HCT116 (cell line): ENCODE measurements at regions not wholly inside any gene's neighbourhood (a gene's known extent, or its start where the extent isn't known, plus 50 kb on each side); places are given as distances from the start of the nearest gene placed in this dataset.

Source experiments
- ATAC-seq: fragments of 200-7000 bp; cut with Tn5 transposase; 2 replicates; pipeline ENCODE4 v1.9.1; 2020; ENCODE audit warnings: mild to moderate bottlenecking, moderate library complexity
- BruUV-seq: library from RNA; stranded (reverse); fragments of 400-500 nt; replicated peaks from 2 replicates; lab custom pipeline; 2021; lab: Mats Ljungman, UMichigan
- CTCF ChIA-PET: fragments of 300-600 bp; sonication (Branson Sonifier 250); formaldehyde crosslinking; loops from one replicate; lab custom pipeline; 2021; ENCODE audit warnings: antibody characterized with exemption; lab: Charles Lee
- POLR2A ChIA-PET: fragments of 300-600, 350-600 bp; sonication (Branson Sonifier 250); formaldehyde crosslinking; loops from one replicate; lab custom pipeline; 2021; ENCODE audit warnings: antibody characterized with exemption; lab: Charles Lee
- RAD21 ChIA-PET, 2 experiments: fragments of 300-600 bp; sonication (Branson Sonifier 250); formaldehyde crosslinking; loops; one replicate each; lab custom pipeline; 2023; ENCODE audit warnings: low total read pairs in 2 of 2; ENCODE audit not compliant: uncharacterized antibody in 2 of 2, unreplicated experiment in 2 of 2, low non-redundant PET in 1 of 2; lab: Charles Lee
- DNase-seq: peaks from one replicate; pipeline ENCODE4 v3.0.0-alpha.2; 2010; ENCODE audit warnings: low read depth, low spot score
- H2AFZ ChIP-seq: fragments of 200-600 bp; shearing (Covaris generic), sonication (generic); 2 replicates; pipeline ENCODE4 v1.6.1; 2017; ENCODE audit warnings: low read depth, mixed run types, mixed read lengths, antibody characterized with exemption, low read length; ENCODE audit not compliant: poor library complexity, severe bottlenecking
- H3K27ac ChIP-seq: 2 replicates; pipeline ENCODE4 v1.5.1; 2012; ENCODE audit warnings: low read depth, low read length
- H3K27me3 ChIP-seq: fragments of 200-600 bp; sonication (generic); 2 replicates; pipeline ENCODE4 v1.6.1; 2016; ENCODE audit warnings: mixed run types, low read length, mixed read lengths; ENCODE audit not compliant: insufficient read depth
- H3K36me3 ChIP-seq, 2 experiments: fragments of 200-500 bp in 1 of 2; fragments of 200-600 bp in 1 of 2; sonication (Bioruptor generic) in 1 of 2; sonication (generic) in 1 of 2; 2 replicates each; pipeline versions ENCODE4 v1.5.1 to v1.6.1; 2014 to 2016; ENCODE audit warnings: low read length in 2 of 2, inconsistent platforms in 1 of 2, mixed read lengths in 1 of 2, mixed run types in 1 of 2; ENCODE audit not compliant: insufficient read depth in 2 of 2, control insufficient read depth in 1 of 2
- H3K4me1 ChIP-seq, 2 experiments: fragments of 200-600 bp in 1 of 2; sonication (generic) in 1 of 2; 2 replicates each; pipeline versions ENCODE4 v1.5.1 to v1.6.1; 2012 to 2017; ENCODE audit warnings: low read length in 2 of 2, inconsistent platforms in 1 of 2, mild to moderate bottlenecking in 1 of 2, mixed read lengths in 1 of 2, mixed run types in 1 of 2, moderate library complexity in 1 of 2; ENCODE audit not compliant: insufficient read depth in 2 of 2, control insufficient read depth in 1 of 2
- H3K4me2 ChIP-seq: fragments of 200-600 bp; sonication (generic); 2 replicates; pipeline ENCODE4 v1.6.1; 2017; ENCODE audit warnings: mixed run types, low read length, mixed read lengths
- H3K4me3 ChIP-seq, 2 experiments: fragments of 200-600 bp in 1 of 2; sonication (generic) in 1 of 2; replicated peaks in 1 of 2; 2 replicates each; pipeline ENCODE4 v1.5.1; 2011 to 2016; ENCODE audit warnings: low read length in 2 of 2, control low read depth in 1 of 2, low read depth in 1 of 2, mild to moderate bottlenecking in 1 of 2, mixed read lengths in 1 of 2, mixed run types in 1 of 2
- H3K79me2 ChIP-seq: fragments of 200-600 bp; sonication (generic); 2 replicates; pipeline ENCODE4 v1.6.1; 2017; ENCODE audit warnings: mild to moderate bottlenecking, mixed run types, low read length, moderate library complexity, mixed read lengths; ENCODE audit not compliant: insufficient read depth
- H3K9ac ChIP-seq: fragments of 200-600 bp; sonication (generic); 2 replicates; pipeline ENCODE4 v1.6.1; 2016; ENCODE audit warnings: low read length, mixed read lengths
- H3K9me2 ChIP-seq: fragments of 200-600 bp; sonication (generic), shearing (Covaris generic); 2 replicates; pipeline ENCODE4 v1.6.1; 2017; ENCODE audit warnings: mixed run types, mild to moderate bottlenecking, moderate library complexity; ENCODE audit not compliant: insufficient read depth
- H3K9me3 ChIP-seq, 2 experiments: fragments of 200-500 bp in 1 of 2; fragments of 200-600 bp in 1 of 2; sonication (Bioruptor generic) in 1 of 2; sonication (generic) in 1 of 2; 2 replicates each; pipeline ENCODE4 v1.6.1; 2014 to 2017; ENCODE audit warnings: low read length in 2 of 2, mixed read lengths in 2 of 2, inconsistent platforms in 1 of 2, low read depth in 1 of 2, mild to moderate bottlenecking in 1 of 2, mixed run types in 1 of 2, moderate library complexity in 1 of 2; ENCODE audit not compliant: control insufficient read depth in 1 of 2, insufficient read depth in 1 of 2
- H4K20me1 ChIP-seq: fragments of 200-600 bp; sonication (generic), shearing (Covaris generic); 2 replicates; pipeline ENCODE4 v1.6.1; 2017; ENCODE audit warnings: mixed run types, mild to moderate bottlenecking, moderate library complexity; ENCODE audit not compliant: insufficient read depth
- CBX3 ChIP-seq: IDR thresholded peaks from 2 replicates; pipeline ENCODE4 v1.6.1; 2012; ENCODE audit warnings: low read depth
- EGR1 ChIP-seq: IDR thresholded peaks from 2 replicates; pipeline ENCODE4 v1.6.1; 2012; ENCODE audit warnings: low read depth
- JUND ChIP-seq: IDR thresholded peaks from 2 replicates; pipeline ENCODE4 v1.6.1; 2012
- POLR2A ChIP-seq: IDR thresholded peaks from 2 replicates; pipeline ENCODE4 v1.7.0; 2011; ENCODE audit warnings: borderline replicate concordance; ENCODE audit not compliant: insufficient read depth, insufficient read length; ENCODE audit errors: extremely low read depth
- TCF7L2 ChIP-seq: IDR thresholded peaks from 2 replicates; pipeline ENCODE4 v1.7.0; 2011; ENCODE audit warnings: borderline replicate concordance, inconsistent platforms; ENCODE audit not compliant: insufficient read depth, insufficient read length; ENCODE audit errors: extremely low read depth
- YY1 ChIP-seq: IDR thresholded peaks from 2 replicates; pipeline ENCODE4 v1.6.1; 2011; ENCODE audit warnings: low read length, low read depth, moderate library complexity, mild to moderate bottlenecking; ENCODE audit not compliant: insufficient replicate concordance; ENCODE audit errors: extremely low read depth
- ZFX ChIP-seq: fragments of 450-650 bp; IDR thresholded peaks from 2 replicates; pipeline ENCODE4 v1.6.1; 2017
- intact Hi-C: fragments of 100-400 bp; cut with micrococcal nuclease; formaldehyde crosslinking; loops from 2 replicates; pipeline ENCODE4 v1.10.0; 2022

- no peak overlapping the region for H3K4me3 ChIP-seq
- H3K4me1 ChIP-seq = no peaks in the 10 kb centered on the region
- H3K4me2 ChIP-seq = no peak overlapping the region
- H2AFZ ChIP-seq = no peak overlapping the region
- no peaks in the 10 kb centered on the region for H3K9me3 ChIP-seq
- ATAC-seq (no peak), DNase-seq (no peak)
- POLR2A ChIA-PET = no interaction called here
- peaks cover 15% of the 10 kb centered on the region; the same call in 1 of the 2 replicates for H3K27me3 ChIP-seq
- intact Hi-C loops = no loop called here
- no peaks in the 10 kb centered on the region for H3K79me2 ChIP-seq
- H3K9ac ChIP-seq = no peak overlapping the region
- TF ChIP-seq TCF7L2 = no peak
- TF ChIP-seq EGR1 = no peak
- TF ChIP-seq YY1 = no peak
- TF ChIP-seq CBX3 = no peak
- no peak for TF ChIP-seq ZFX
- H3K27ac ChIP-seq = no peak overlapping the region
- BruUV-seq = no TSS peak
- H3K36me3 ChIP-seq = no peaks in the 10 kb centered on the region
- RAD21 ChIA-PET = no interaction called here
- H3K9me2 ChIP-seq = no peaks in the 10 kb centered on the region
- H4K20me1 ChIP-seq = no peaks in the 10 kb centered on the region
- CTCF ChIA-PET = no interaction called here
These were observed 264.5 kb upstream of the CAMK1G start for GRCh38 chr1:209319057-209319432.

DNA sequence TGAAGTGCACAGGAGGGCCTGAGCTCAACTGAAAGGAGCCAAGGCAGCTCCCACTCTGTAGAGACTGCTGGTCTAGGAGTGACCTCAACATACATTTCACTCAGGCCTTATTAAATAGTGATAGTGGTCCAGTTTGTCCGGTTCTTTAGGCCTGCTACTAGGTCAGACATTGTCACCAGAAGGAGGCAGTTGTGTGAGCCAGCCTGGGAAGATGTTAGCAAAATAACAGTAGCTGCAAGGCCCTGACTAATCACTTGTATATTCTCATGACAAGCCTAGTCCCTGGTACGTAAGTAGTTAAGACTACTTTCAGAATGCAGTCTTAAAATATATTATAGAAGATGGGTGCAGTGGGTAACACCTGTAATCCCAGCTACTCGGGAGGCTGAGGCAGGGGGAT, 264.0 kb upstream of the CAMK1G start:
- DNase-seq = no peak
- Histone ChIP-seq H3K4me3 (no peak overlapping the region), H2AFZ (no peak overlapping the region), H3K9me2 (no peaks in the 10 kb centered on the region), H3K36me3 (no peaks in the 10 kb centered on the region), H3K9me3 (no peaks in the 10 kb centered on the region), H3K27ac (no peak overlapping the region), H3K79me2 (no peaks in the 10 kb centered on the region), H3K9ac (no peak overlapping the region), H3K27me3 (peaks cover 11% of the 10 kb centered on the region; the same call in 1 of the 2 replicates), H3K4me1 (no peaks in the 10 kb centered on the region), H4K20me1 (no peaks in the 10 kb centered on the region), H3K4me2 (no peak overlapping the region)
- ChIA-PET POLR2A (no interaction called here), CTCF (no interaction called here), RAD21 (no interaction called here)
- intact Hi-C loops = no loop called here
- no peak for TF ChIP-seq JUND
- TF ChIP-seq POLR2A = no peak
- no peak for ATAC-seq
- no TSS peak for BruUV-seq
